ENCODE measurements at regions not wholly inside any gene's neighbourhood (a gene's known extent, or its start where the extent isn't known, plus 50 kb on each side); places are given as distances from the start of the nearest gene placed in this dataset.

GRCh38 chr3:89740080-89740880 is 632.9 kb downstream of the EPHA3 start:
- Histone ChIP-seq H3K36me3 (replicated peaks in 1 of 2; ENCODE audit: control insufficient read depth in 1 of 2, insufficient read depth in 2 of 2, low read length in 2 of 2) (no peaks in the 10 kb centered on the region), H3K27me3 (ENCODE audit: control insufficient read depth in 1 of 2, insufficient read depth in 2 of 2, low read length in 2 of 2) (no peaks in the 10 kb centered on the region), H2AFZ (ENCODE audit: low read length) (no peak overlapping the region), H3K79me2 (ENCODE audit: insufficient read depth, low read length) (no peaks in the 10 kb centered on the region), H3K4me1 (ENCODE audit: insufficient read depth, low read length) (no peaks in the 10 kb centered on the region), H3K4me2 (ENCODE audit: low read depth, low read length) (no peak overlapping the region), H3K9me3 (ENCODE audit: low read length) (no peaks in the 10 kb centered on the region), H3K9ac (ENCODE audit: insufficient read depth, low read depth, low read length) (no peak overlapping the region), H4K20me1 (ENCODE audit: insufficient read depth, low read length) (no peaks in the 10 kb centered on the region), H3K4me3 (replicated peaks in 1 of 3; ENCODE audit: insufficient read depth in 1 of 3, low read depth in 2 of 3, low read length in 3 of 3) (no peak overlapping the region), H3K27ac (ENCODE audit: extremely low read length, insufficient read depth, low read length) (no peak overlapping the region)
- intact Hi-C loops (cut with micrococcal nuclease; ENCODE audit: unreplicated experiment): no loop called here
- TF ChIP-seq HOXA3 (CRISPR knock-in tag; IDR thresholded peaks at IDR 0.05) (no peak), RNF219 (CRISPR knock-in tag; IDR thresholded peaks at IDR 0.05) (no peak), HES4 (CRISPR knock-in tag; IDR thresholded peaks at IDR 0.05; ENCODE audit: borderline replicate concordance) (no peak), ATF4 (CRISPR knock-in tag; IDR thresholded peaks at IDR 0.05) (no peak), MIXL1 (CRISPR knock-in tag; IDR thresholded peaks at IDR 0.05) (no peak), NKX3-1 (CRISPR knock-in tag; IDR thresholded peaks at IDR 0.05) (no peak), ZNF776 (CRISPR knock-in tag; IDR thresholded peaks at IDR 0.05) (no peak), PTBP1 (IDR thresholded peaks at IDR 0.05; ENCODE audit: low read depth, low read length, poor library complexity, severe bottlenecking) (no peak), ATF7 (IDR thresholded peaks at IDR 0.05) (no peak), ATF7 (CRISPR knock-in tag; IDR thresholded peaks at IDR 0.05) (no peak), EED (CRISPR knock-in tag; IDR thresholded peaks at IDR 0.05) (no peak), HNRNPL (IDR thresholded peaks at IDR 0.05; ENCODE audit: low read depth, low read length) (no peak), ZNF550 (CRISPR knock-in tag; IDR thresholded peaks at IDR 0.05; ENCODE audit: borderline replicate concordance) (no peak)
- ChIA-PET POLR2A (no interaction called here), CTCF (ENCODE audit: low intra/inter-chr PET ratio, low total read pairs) (no interaction called here)
- BruUV-seq (replicated peaks): no TSS peak
- DNase-seq (ENCODE audit: low spot score) (no peak), FAIRE-seq (no peak), ATAC-seq (no peak)
- 5% methylated on average over 1 of the region's 1 CpG for WGBS (ENCODE audit: low lambda C conversion rate)
- in situ Hi-C loops (cut with HindIII; ENCODE audit: extremely low pct_ligation_motif_present, low pct_unique_long_range_greater_than_20kb): no loop called here

Data from HepG2 (cell line).